ENCODE measurements at regions not wholly inside any gene's neighbourhood (a gene's known extent, or its start where the extent isn't known, plus 50 kb on each side); places are given as distances from the start of the nearest gene placed in this dataset.

GRCh38 chrX:99091459-99091858 is 1318.6 kb downstream of the PCDH19 start:
- H3K4me1 ChIP-seq: no peaks in the 10 kb centered on the region
- H3K27me3 ChIP-seq: no peaks in the 10 kb centered on the region
- no peak overlapping the region for H3K4me3 ChIP-seq
- H3K36me3 ChIP-seq: no peaks in the 10 kb centered on the region
- no peak for TF ChIP-seq CTCF (IDR thresholded peaks at IDR 0.05)
- DNase-seq (ENCODE audit: low spot score in 2 of 2): no peak
- intact Hi-C loops (cut with DNase I): no loop called here
- no peaks in the 10 kb centered on the region for H3K9me3 ChIP-seq
- no peak overlapping the region for H3K27ac ChIP-seq

GRCh38 chrX:99078301-99078700 is 1331.8 kb downstream of the PCDH19 start:
- no peaks in the 10 kb centered on the region for H3K4me1 ChIP-seq
- H3K36me3 ChIP-seq: no peaks in the 10 kb centered on the region
- no peak overlapping the region for H3K4me3 ChIP-seq
- no peak for DNase-seq (ENCODE audit: low spot score in 2 of 2)
- no peaks in the 10 kb centered on the region for H3K9me3 ChIP-seq
- intact Hi-C loops (cut with DNase I): no loop called here
- H3K27ac ChIP-seq: no peak overlapping the region
- TF ChIP-seq CTCF (IDR thresholded peaks at IDR 0.05): no peak
- no peaks in the 10 kb centered on the region for H3K27me3 ChIP-seq

GRCh38 chrX:99077099-99077498 is 1333.0 kb downstream of the PCDH19 start:
- no peak overlapping the region for H3K4me3 ChIP-seq
- no peak overlapping the region for H3K27ac ChIP-seq
- no peaks in the 10 kb centered on the region for H3K36me3 ChIP-seq
- no peaks in the 10 kb centered on the region for H3K9me3 ChIP-seq
- TF ChIP-seq CTCF (IDR thresholded peaks at IDR 0.05): no peak
- intact Hi-C loops (cut with DNase I): no loop called here
- no peaks in the 10 kb centered on the region for H3K4me1 ChIP-seq
- H3K27me3 ChIP-seq: no peaks in the 10 kb centered on the region
- DNase-seq (ENCODE audit: low spot score in 2 of 2): no peak

GRCh38 chrX:99073551-99073950 is 1336.5 kb downstream of the PCDH19 start:
- Histone ChIP-seq H3K27ac (no peak overlapping the region), H3K36me3 (no peaks in the 10 kb centered on the region), H3K4me1 (no peaks in the 10 kb centered on the region), H3K27me3 (no peaks in the 10 kb centered on the region), H3K9me3 (no peaks in the 10 kb centered on the region), H3K4me3 (no peak overlapping the region)
- no peak for TF ChIP-seq CTCF (IDR thresholded peaks at IDR 0.05)
- no peak for DNase-seq (ENCODE audit: low spot score in 2 of 2)
- intact Hi-C loops (cut with DNase I): no loop called here

- intact Hi-C loops (cut with DNase I): no loop called here
- H3K9me3 ChIP-seq: no peaks in the 10 kb centered on the region
- no peaks in the 10 kb centered on the region for H3K4me1 ChIP-seq
- H3K36me3 ChIP-seq: no peaks in the 10 kb centered on the region
- no peak overlapping the region for H3K27ac ChIP-seq
- H3K27me3 ChIP-seq: no peaks in the 10 kb centered on the region
- DNase-seq (ENCODE audit: low spot score in 2 of 2): no peak
- H3K4me3 ChIP-seq: no peak overlapping the region
- TF ChIP-seq CTCF (IDR thresholded peaks at IDR 0.05): no peak
These were observed 1358.4 kb downstream of the PCDH19 start for GRCh38 chrX:99051639-99052038.

GRCh38 chrX:99033226-99033901 is 1376.7 kb downstream of the PCDH19 start:
- DNase-seq (ENCODE audit: low spot score in 2 of 2): no peak
- no peak overlapping the region for H3K4me3 ChIP-seq
- no peaks in the 10 kb centered on the region for H3K36me3 ChIP-seq
- H3K9me3 ChIP-seq: no peaks in the 10 kb centered on the region
- TF ChIP-seq CTCF (IDR thresholded peaks at IDR 0.05): no peak
- no peaks in the 10 kb centered on the region for H3K27me3 ChIP-seq
- H3K27ac ChIP-seq: no peak overlapping the region
- intact Hi-C loops (cut with DNase I): no loop called here
- H3K4me1 ChIP-seq: no peaks in the 10 kb centered on the region

Measured in ascending aorta (tissue), 2 donors.